ENCODE measurements at regions not wholly inside any gene's neighbourhood (a gene's known extent, or its start where the extent isn't known, plus 50 kb on each side); places are given as distances from the start of the nearest gene placed in this dataset.

DNA sequence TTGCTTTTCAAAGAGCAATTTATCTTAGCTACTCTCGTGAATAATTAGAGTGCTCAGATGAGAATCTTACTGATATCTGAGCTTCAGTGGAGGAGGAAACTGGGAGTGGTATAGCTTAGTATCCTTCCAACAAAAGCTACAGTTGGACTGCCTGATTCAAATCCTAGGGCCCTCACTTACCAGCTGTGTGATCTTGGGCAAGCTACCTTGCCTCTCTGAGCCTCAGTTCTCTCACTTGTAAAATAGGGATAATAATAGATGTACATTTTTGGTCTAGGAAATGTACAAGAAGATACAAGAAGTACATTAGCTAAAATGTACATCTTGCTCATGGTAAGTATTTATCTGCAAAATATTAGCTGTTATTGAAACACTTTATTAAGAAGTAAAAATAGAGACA is 502.0 kb downstream of the HAPSTR1 start:
- Histone ChIP-seq H2AFZ (ENCODE audit: low read length) (no peak overlapping the region), H3K4me2 (ENCODE audit: low read depth, low read length) (no peak overlapping the region), H3K4me3 (ENCODE audit: low read length) (no peak overlapping the region), H3K9me3 (replicated peaks; ENCODE audit: insufficient read depth, low read length) (no peaks in the 10 kb centered on the region), H3K36me3 (replicated peaks; ENCODE audit: insufficient read depth, low read length) (no peaks in the 10 kb centered on the region), H3K9ac (ENCODE audit: low read length) (no peak overlapping the region), H3K27me3 (replicated peaks; ENCODE audit: insufficient read depth, low read length) (no peaks in the 10 kb centered on the region), H3K79me2 (ENCODE audit: low read length) (no peaks in the 10 kb centered on the region), H4K20me1 (ENCODE audit: insufficient read depth, low read length) (no peaks in the 10 kb centered on the region), H3K27ac (ENCODE audit: low read length) (no peak overlapping the region), H3K4me1 (ENCODE audit: low read length) (no peaks in the 10 kb centered on the region), H3K9me2 (replicated peaks; ENCODE audit: insufficient read depth, low read length) (no peaks in the 10 kb centered on the region), H3F3A (ENCODE audit: insufficient read depth, low read length) (no peaks in the 10 kb centered on the region)
- TF ChIP-seq EZH2phosphoT487 (IDR thresholded peaks at IDR 0.05; ENCODE audit: low read length) = no peak
- no peak for TF ChIP-seq EZH2 (optimal IDR thresholded peaks at IDR 0.05; ENCODE audit: low read depth, low read length)
- TF ChIP-seq, protein P1, sequence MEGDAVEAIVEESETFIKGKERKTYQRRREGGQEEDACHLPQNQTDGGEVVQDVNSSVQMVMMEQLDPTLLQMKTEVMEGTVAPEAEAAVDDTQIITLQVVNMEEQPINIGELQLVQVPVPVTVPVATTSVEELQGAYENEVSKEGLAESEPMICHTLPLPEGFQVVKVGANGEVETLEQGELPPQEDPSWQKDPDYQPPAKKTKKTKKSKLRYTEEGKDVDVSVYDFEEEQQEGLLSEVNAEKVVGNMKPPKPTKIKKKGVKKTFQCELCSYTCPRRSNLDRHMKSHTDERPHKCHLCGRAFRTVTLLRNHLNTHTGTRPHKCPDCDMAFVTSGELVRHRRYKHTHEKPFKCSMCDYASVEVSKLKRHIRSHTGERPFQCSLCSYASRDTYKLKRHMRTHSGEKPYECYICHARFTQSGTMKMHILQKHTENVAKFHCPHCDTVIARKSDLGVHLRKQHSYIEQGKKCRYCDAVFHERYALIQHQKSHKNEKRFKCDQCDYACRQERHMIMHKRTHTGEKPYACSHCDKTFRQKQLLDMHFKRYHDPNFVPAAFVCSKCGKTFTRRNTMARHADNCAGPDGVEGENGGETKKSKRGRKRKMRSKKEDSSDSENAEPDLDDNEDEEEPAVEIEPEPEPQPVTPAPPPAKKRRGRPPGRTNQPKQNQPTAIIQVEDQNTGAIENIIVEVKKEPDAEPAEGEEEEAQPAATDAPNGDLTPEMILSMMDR (IDR thresholded peaks at IDR 0.05; ENCODE audit: low read length) = no peak
- no peak for DNase-seq

DNA sequence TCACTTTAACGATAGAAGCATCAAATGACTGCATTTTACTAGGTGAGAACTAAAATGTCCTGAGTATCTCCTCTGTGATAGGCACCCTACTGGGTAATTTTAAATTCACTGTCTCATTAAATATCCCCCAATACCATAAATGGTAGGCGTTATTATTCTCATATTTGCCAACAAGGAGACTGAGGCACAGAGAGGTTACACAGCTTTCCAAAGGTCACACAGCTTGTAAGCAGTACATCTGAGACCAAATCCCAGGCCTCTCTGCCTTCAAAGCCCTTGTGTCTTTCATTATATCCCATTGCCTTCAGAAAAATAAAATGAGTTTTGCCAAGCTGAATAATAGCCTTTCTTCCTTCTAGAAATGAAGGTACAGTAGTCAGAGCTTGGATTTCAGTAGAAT is 502.6 kb downstream of the HAPSTR1 start:
- no peak overlapping the region for H3K4me3 ChIP-seq (ENCODE audit: low read length)
- no peaks in the 10 kb centered on the region for H4K20me1 ChIP-seq (ENCODE audit: insufficient read depth, low read length)
- no peak overlapping the region for H3K27ac ChIP-seq (ENCODE audit: low read length)
- H3K9ac ChIP-seq (ENCODE audit: low read length) = no peak overlapping the region
- DNase-seq = no peak
- no peak overlapping the region for H3K4me2 ChIP-seq (ENCODE audit: low read depth, low read length)
- H3K9me2 ChIP-seq (replicated peaks; ENCODE audit: insufficient read depth, low read length) = no peaks in the 10 kb centered on the region
- no peaks in the 10 kb centered on the region for H3K9me3 ChIP-seq (replicated peaks; ENCODE audit: insufficient read depth, low read length)
- H3F3A ChIP-seq (ENCODE audit: insufficient read depth, low read length) = no peaks in the 10 kb centered on the region
- H3K36me3 ChIP-seq (replicated peaks; ENCODE audit: insufficient read depth, low read length) = no peaks in the 10 kb centered on the region
- H3K4me1 ChIP-seq (ENCODE audit: low read length) = no peaks in the 10 kb centered on the region
- no peaks in the 10 kb centered on the region for H3K27me3 ChIP-seq (replicated peaks; ENCODE audit: insufficient read depth, low read length)
- TF ChIP-seq, protein P1 (IDR thresholded peaks at IDR 0.05; ENCODE audit: low read length) = no peak
- TF ChIP-seq EZH2phosphoT487 (IDR thresholded peaks at IDR 0.05; ENCODE audit: low read length) (no peak), EZH2 (optimal IDR thresholded peaks at IDR 0.05; ENCODE audit: low read depth, low read length) (no peak)
- no peaks in the 10 kb centered on the region for H3K79me2 ChIP-seq (ENCODE audit: low read length)
- no peak overlapping the region for H2AFZ ChIP-seq (ENCODE audit: low read length)

DNA sequence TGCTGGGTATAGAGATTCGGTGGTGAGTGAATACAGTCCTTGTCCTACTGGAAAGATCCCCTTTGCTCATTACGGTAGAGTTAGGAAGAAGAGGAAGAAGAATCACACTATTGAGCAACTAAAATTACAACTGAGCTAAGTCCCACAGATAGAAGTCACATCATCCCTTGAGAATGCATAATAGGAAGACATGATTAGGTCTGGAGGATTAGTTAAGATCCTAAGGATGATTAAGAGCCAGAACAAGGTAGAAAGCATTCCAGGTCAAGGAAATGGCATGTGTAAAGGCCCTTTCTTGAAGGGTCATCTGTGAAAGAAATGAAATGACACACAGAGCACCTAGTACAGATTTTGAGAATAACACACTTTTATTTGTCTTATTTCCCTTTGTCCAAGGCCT is 503.5 kb downstream of the HAPSTR1 start:
- no peak overlapping the region for H3K9ac ChIP-seq (ENCODE audit: low read length)
- no peak overlapping the region for H3K27ac ChIP-seq (ENCODE audit: low read length)
- TF ChIP-seq EZH2phosphoT487 (IDR thresholded peaks at IDR 0.05; ENCODE audit: low read length) (no peak), EZH2 (optimal IDR thresholded peaks at IDR 0.05; ENCODE audit: low read depth, low read length) (no peak)
- TF ChIP-seq, protein P1 (IDR thresholded peaks at IDR 0.05; ENCODE audit: low read length) = no peak
- no peaks in the 10 kb centered on the region for H4K20me1 ChIP-seq (ENCODE audit: insufficient read depth, low read length)
- H3F3A ChIP-seq (ENCODE audit: insufficient read depth, low read length) = no peaks in the 10 kb centered on the region
- no peaks in the 10 kb centered on the region for H3K79me2 ChIP-seq (ENCODE audit: low read length)
- H3K27me3 ChIP-seq (replicated peaks; ENCODE audit: insufficient read depth, low read length) = no peaks in the 10 kb centered on the region
- H3K4me3 ChIP-seq (ENCODE audit: low read length) = no peak overlapping the region
- no peaks in the 10 kb centered on the region for H3K4me1 ChIP-seq (ENCODE audit: low read length)
- no peak overlapping the region for H2AFZ ChIP-seq (ENCODE audit: low read length)
- no peak overlapping the region for H3K4me2 ChIP-seq (ENCODE audit: low read depth, low read length)
- H3K9me2 ChIP-seq (replicated peaks; ENCODE audit: insufficient read depth, low read length) = no peaks in the 10 kb centered on the region
- H3K9me3 ChIP-seq (replicated peaks; ENCODE audit: insufficient read depth, low read length) = no peaks in the 10 kb centered on the region
- no peaks in the 10 kb centered on the region for H3K36me3 ChIP-seq (replicated peaks; ENCODE audit: insufficient read depth, low read length)
- no peak for DNase-seq
